AG04450 (cell line): ENCODE measurements at regions not wholly inside any gene's neighbourhood (a gene's known extent, or its start where the extent isn't known, plus 50 kb on each side); places are given as distances from the start of the nearest gene placed in this dataset.

ENCODE experiments used
- CTCF ChIA-PET: fragments of 300-600, 350-600 bp; formaldehyde crosslinking; extraction: SDS; loops from one replicate; lab custom pipeline; 2022; ENCODE audit warnings: antibody characterized with exemption, inconsistent platforms; lab: Charles Lee
- POLR2A ChIA-PET: fragments of 350-600 bp; formaldehyde crosslinking; extraction: SDS; loops from one replicate; lab custom pipeline; 2021; ENCODE audit warnings: antibody characterized with exemption, inconsistent platforms; lab: Yijun Ruan, JAX
- DNase-seq: peaks from one replicate; pipeline ENCODE4 v3.0.0-alpha.2; 2011; ENCODE audit warnings: low read depth, low spot score
- H3K27ac ChIP-seq: one replicate; pipeline ENCODE4 v1.5.1; 2012; ENCODE audit warnings: low read depth, low read length, control low read depth
- H3K27me3 ChIP-seq: one replicate; pipeline ENCODE4 v1.6.0; 2012; ENCODE audit warnings: low read length; ENCODE audit not compliant: control insufficient read depth, insufficient read depth
- H3K4me3 ChIP-seq: 2 replicates; pipeline ENCODE4 v1.5.1; 2011; ENCODE audit warnings: mild to moderate bottlenecking, low read depth, low read length, control low read depth
- H3K9me3 ChIP-seq: 2 replicates; pipeline ENCODE4 v1.5.1; 2012; ENCODE audit warnings: low read length; ENCODE audit not compliant: control insufficient read depth, insufficient read depth
- TF ChIP-seq, protein P1 (sequence below): IDR thresholded peaks from 2 replicates; pipeline ENCODE4 v1.5.1; 2011; ENCODE audit warnings: low read depth, low read length, control low read depth, inconsistent platforms

GRCh38 chr13:81659984-81660383 is 1319.1 kb upstream of the SPRY2 start:
- POLR2A ChIA-PET: no interaction called here
- no peaks in the 10 kb centered on the region for H3K27me3 ChIP-seq
- peaks cover 10% of the 10 kb centered on the region; the same call in 1 of the 2 replicates for H3K9me3 ChIP-seq
- DNase-seq: no peak
- H3K27ac ChIP-seq: no peak overlapping the region
- TF ChIP-seq, protein P1, sequence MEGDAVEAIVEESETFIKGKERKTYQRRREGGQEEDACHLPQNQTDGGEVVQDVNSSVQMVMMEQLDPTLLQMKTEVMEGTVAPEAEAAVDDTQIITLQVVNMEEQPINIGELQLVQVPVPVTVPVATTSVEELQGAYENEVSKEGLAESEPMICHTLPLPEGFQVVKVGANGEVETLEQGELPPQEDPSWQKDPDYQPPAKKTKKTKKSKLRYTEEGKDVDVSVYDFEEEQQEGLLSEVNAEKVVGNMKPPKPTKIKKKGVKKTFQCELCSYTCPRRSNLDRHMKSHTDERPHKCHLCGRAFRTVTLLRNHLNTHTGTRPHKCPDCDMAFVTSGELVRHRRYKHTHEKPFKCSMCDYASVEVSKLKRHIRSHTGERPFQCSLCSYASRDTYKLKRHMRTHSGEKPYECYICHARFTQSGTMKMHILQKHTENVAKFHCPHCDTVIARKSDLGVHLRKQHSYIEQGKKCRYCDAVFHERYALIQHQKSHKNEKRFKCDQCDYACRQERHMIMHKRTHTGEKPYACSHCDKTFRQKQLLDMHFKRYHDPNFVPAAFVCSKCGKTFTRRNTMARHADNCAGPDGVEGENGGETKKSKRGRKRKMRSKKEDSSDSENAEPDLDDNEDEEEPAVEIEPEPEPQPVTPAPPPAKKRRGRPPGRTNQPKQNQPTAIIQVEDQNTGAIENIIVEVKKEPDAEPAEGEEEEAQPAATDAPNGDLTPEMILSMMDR: no peak
- no peak overlapping the region for H3K4me3 ChIP-seq
- CTCF ChIA-PET: no interaction called here

DNA sequence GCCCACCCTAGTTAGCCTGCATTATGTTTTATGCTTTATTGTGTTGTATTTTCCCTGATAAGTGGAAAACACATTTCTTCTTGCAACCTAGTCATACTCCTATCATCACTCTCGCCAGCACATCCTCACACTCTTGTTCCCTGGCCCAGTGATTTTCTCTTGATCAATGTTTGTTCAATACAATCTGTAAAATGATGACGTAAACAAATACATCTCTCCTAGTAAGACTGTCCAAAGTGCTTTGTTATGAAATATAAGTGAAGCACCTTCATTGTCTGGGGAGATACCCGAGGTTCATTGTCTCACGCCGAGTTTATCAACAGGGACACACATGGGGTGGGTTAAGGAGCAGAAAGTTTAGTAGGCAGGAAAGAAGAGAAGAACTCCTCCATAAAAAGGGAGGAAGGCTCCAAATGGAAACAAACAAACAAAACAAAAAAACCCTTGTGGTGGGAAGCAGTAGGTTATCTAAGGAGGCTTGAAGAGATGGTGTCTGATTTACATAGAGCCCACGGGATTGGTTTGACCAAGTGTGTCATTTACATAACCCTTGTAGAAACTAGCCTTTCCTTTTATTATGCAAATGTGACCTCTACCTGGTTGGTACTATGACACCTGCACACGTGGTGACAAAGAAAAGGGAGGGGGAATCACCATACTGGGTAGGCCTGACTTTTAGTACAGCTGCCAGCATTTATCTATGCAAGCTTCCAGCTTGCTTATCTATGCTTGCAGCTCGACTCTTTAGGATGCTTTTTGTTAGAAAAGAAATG is 1317.9 kb upstream of the SPRY2 start:
- H3K27ac ChIP-seq: no peak overlapping the region
- no peak for DNase-seq
- H3K27me3 ChIP-seq: no peaks in the 10 kb centered on the region
- POLR2A ChIA-PET: no interaction called here
- H3K9me3 ChIP-seq: peaks cover 10% of the 10 kb centered on the region; the same call in 1 of the 2 replicates
- no peak overlapping the region for H3K4me3 ChIP-seq
- TF ChIP-seq, protein P1: no peak
- CTCF ChIA-PET: no interaction called here

- Histone ChIP-seq H3K9me3 (peaks cover 3% of the 10 kb centered on the region; the same call in 1 of the 2 replicates), H3K4me3 (no peak overlapping the region), H3K27ac (no peak overlapping the region), H3K27me3 (no peaks in the 10 kb centered on the region)
- DNase-seq: no peak
- POLR2A ChIA-PET: no interaction called here
- TF ChIP-seq, protein P1: no peak; the same call in 1 of the 2 replicates
- CTCF ChIA-PET: no interaction called here
These were observed 1299.2 kb upstream of the SPRY2 start for GRCh38 chr13:81639984-81640582.

DNA sequence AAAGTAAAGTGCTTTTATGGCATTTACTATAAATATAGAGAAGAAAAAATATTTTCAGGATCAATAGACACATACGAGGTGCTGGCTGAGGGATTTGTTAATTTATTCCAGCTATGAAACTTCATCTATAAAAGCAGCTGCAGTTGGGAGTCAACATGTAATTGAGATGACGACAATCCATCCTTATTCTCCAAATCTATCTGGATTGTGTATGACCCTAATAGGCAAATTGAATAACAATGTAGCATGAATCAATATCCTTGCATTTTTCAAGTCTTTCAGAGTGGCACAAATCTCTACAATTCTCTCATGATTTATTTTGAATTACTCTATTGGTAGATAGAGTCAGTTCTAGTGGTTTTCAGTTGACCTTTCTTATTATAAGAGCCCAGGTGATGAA is 1296.5 kb upstream of the SPRY2 start:
- CTCF ChIA-PET: no interaction called here
- no peak for DNase-seq
- TF ChIP-seq, protein P1: no peak

DNA sequence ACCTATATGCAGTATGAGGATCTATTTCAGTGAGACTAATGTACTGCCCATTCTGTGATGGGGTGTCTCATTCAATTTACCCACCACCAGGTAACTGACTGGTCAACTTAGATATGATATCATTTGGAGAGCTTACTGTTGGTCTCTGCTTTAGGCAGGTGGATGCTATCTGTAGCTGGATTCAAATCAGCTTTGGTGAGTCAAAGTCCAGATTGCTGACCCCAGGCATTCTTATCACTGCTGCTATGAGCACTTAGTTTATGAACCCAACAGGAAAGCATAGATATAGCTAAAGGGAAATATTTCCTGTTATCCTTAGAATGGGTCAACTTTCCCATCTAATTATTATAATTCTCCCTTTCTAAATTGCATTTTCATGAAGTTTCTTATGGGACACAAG is 1295.2 kb upstream of the SPRY2 start:
- Histone ChIP-seq H3K4me3 (no peak overlapping the region), H3K9me3 (peaks cover 3% of the 10 kb centered on the region; the same call in 1 of the 2 replicates), H3K27me3 (no peaks in the 10 kb centered on the region), H3K27ac (no peak overlapping the region)
- TF ChIP-seq, protein P1: no peak
- ChIA-PET CTCF (no interaction called here), POLR2A (no interaction called here)
- DNase-seq: no peak

More for the DNA sequence above, 1296.5 kb upstream of the SPRY2 start:
- Histone ChIP-seq H3K9me3 (peaks cover 3% of the 10 kb centered on the region; the same call in 1 of the 2 replicates), H3K27ac (no peak overlapping the region), H3K27me3 (no peaks in the 10 kb centered on the region), H3K4me3 (no peak overlapping the region)
- POLR2A ChIA-PET: no interaction called here
